GM13976 (cell line): ENCODE measurements at regions not wholly inside any gene's neighbourhood (a gene's known extent, or its start where the extent isn't known, plus 50 kb on each side); places are given as distances from the start of the nearest gene placed in this dataset.
A peak's percentile ranks its signal among the peaks of the same experiment; 100 is the strongest.

Experiments
- DNase-seq: peaks from one replicate; pipeline ENCODE4 v3.0.0; 2012; ENCODE audit warnings: low spot score
- in situ Hi-C: fragments of 300-500 bp; cut with MboI; formaldehyde crosslinking; loops from one replicate; pipeline ENCODE4 v1.12.0; 2022; ENCODE audit warnings: low sequenced_read_pairs, mixed read lengths, inconsistent platforms; ENCODE audit not compliant: unreplicated experiment
- TF ChIP-seq, protein P1 (sequence below): IDR thresholded peaks from 2 replicates; pipeline ENCODE4 v1.5.1; 2012; ENCODE audit warnings: borderline replicate concordance, mild to moderate bottlenecking; ENCODE audit not compliant: insufficient read depth; ENCODE audit errors: extremely low read depth, missing control alignments, control extremely low read depth

DNA sequence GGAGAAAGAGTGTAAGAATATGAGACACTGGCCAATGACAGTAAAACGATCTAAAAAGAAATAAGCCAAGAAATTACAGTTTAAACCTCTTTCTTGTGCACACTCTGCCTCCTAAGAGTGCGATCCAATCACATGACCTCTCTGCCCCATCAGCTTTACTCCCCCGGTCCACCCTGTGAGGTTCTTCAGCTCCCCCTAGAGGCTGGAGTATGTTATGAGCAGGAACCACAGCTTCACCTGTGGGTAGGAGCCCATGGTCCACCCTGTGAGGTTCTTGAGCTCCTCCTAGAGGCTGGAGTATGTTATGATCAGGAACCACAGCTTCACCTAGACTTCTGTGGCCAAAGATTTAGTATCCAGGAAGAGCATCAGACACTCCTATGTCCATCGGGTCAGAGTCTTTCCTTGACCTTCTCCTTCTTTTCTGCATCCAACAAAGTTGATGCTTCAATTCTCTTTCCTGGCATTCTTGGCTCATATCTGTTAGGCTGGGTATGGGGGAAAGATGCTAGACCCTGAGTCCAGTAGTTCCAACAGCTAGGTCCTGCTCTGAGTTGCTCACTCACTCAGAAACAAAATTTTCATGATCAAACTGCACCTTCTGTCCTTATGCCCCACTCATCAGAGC lies 164.0 kb downstream of the MINAR1 start:
- in situ Hi-C loops, result loop anchor here (25.0 kb wide), 1 partner anchor 259 kb away; no protein-coding TSS in a partner anchor
- peak; percentile 75 for DNase-seq

DNA sequence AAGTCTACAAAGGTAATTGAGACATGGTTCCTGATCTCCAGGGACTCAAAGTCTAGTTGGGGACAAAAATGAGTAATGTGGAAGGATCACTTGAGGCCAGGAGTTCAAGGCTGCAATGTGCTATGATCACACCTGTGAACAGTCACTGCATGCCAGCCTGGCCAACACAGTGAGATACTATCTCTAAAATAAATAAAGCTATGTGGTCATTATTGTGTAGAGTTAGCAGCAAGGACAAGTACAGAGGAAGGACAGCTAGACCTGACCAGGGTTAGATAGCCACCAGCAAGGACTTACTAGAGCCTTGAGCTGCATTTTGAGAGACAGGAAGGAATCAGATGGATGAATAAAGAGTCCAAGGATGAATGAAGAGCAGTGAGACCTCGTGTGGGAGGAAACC lies 166.5 kb downstream of the MINAR1 start:
- in situ Hi-C loops, result loop anchor here (25.0 kb wide), 1 partner anchor 261 kb away; no protein-coding TSS in a partner anchor
- TF ChIP-seq, protein P1, sequence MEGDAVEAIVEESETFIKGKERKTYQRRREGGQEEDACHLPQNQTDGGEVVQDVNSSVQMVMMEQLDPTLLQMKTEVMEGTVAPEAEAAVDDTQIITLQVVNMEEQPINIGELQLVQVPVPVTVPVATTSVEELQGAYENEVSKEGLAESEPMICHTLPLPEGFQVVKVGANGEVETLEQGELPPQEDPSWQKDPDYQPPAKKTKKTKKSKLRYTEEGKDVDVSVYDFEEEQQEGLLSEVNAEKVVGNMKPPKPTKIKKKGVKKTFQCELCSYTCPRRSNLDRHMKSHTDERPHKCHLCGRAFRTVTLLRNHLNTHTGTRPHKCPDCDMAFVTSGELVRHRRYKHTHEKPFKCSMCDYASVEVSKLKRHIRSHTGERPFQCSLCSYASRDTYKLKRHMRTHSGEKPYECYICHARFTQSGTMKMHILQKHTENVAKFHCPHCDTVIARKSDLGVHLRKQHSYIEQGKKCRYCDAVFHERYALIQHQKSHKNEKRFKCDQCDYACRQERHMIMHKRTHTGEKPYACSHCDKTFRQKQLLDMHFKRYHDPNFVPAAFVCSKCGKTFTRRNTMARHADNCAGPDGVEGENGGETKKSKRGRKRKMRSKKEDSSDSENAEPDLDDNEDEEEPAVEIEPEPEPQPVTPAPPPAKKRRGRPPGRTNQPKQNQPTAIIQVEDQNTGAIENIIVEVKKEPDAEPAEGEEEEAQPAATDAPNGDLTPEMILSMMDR, result no peak
- no peak for DNase-seq

More for the DNA sequence above, 164.0 kb downstream of the MINAR1 start:
- TF ChIP-seq, protein P1, result peak; percentile 77

DNA sequence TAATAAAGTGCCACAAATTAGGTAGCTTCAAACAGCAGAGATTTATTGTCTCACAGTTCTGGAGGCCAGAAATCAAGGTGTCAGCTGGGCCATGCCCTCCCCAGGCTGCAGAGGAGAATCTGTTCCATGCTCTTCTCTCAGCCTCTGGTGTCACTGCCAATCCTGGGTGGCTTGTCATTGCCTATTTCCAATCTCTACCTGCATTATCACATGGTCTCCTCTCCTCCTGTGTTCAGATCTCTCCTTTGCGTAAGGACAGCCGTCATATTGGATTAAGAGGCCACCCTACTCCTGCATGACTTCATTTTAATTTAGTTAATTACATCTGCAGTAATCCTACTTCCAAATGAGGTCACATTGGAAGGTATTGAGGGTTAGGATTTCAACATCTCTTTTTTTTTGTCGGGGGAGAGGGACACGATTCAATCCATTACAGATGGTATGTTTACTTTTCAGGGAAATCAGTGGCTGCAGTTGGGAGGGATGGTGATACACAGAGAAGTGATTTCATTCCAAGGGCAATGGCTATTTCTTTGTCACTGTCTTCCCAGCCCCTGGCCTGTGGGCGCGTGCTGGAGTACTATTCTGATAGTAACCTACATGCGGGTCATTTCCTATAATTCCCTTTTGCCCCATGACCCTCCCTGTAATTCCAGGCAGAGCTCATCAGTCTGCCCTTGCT lies 169.4 kb downstream of the MINAR1 start:
- TF ChIP-seq, protein P1, result no peak
- in situ Hi-C loops, result no loop called here
- no peak for DNase-seq

DNA sequence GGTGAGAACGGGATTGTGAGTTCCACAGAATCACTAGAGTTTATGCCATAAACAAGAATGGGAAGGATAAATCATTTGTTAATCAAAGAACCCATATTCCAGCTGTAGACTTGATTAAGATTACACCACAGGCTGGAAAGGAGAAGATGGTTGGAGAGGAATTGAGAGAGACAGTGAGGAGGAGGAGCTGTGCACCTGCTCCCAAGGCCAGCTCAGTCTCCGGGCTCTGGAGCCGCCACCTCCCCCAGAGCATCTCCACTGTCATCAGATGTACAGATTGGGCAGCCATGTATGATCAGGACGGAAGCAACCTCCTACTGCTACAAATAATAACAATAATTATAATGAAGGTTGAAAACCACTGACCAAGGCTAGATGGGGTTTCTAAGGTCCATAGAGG lies 170.0 kb downstream of the MINAR1 start:
- TF ChIP-seq, protein P1, result no peak
- DNase-seq, result no peak
- in situ Hi-C loops, result no loop called here

DNA sequence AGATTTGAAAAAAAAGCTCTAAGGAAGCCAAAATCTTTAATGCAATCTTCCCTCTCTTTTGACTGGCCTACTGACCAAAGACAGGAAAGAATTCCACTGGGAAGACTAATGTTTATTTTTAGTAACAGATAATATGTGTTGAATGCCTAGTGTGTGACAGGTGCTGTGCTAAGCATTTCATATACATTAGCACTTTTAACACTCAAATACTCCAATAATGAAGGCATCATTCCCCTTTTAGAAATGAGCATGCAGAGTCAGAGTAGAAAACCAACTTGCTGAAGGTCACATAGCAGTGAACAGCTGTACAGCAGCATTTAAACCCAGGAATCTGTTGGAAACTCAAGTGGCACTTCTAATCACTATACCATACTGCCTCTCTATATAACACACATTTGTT lies 170.6 kb downstream of the MINAR1 start:
- TF ChIP-seq, protein P1, result no peak
- in situ Hi-C loops, result no loop called here
- no peak for DNase-seq

DNA sequence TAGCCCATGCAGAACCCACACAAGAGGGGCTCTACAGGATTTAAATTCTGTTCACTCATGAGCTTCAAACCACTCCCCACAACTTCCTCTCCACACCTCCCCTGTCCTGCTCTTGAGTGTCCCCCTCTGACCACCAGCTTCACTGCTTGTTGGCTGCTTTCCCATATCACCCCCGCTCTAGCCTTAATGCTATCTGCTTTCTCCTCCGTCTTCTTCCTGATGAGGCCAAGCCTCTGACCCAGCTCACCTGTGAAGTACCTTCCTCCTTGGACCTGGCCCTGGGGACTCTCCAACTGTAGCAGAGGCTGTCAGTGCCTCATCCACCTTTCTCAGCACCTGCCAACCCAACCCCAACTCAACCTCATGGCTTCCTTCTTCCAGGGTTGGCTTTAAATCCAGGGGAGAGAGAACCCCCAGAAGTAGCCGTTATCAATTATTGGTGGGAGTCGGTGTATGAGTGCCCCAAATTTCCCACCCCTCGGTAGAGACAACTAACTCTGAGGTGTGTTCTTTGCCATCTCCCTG lies 174.8 kb downstream of the MINAR1 start:
- TF ChIP-seq, protein P1, result no peak
- in situ Hi-C loops, result no loop called here

More for the DNA sequence above, 174.8 kb downstream of the MINAR1 start:
- no peak for DNase-seq
